B cell (primary cell): ENCODE measurements at regions not wholly inside any gene's neighbourhood (a gene's known extent, or its start where the extent isn't known, plus 50 kb on each side); places are given as distances from the start of the nearest gene placed in this dataset.
"Not testable (repeated sequence)": the region's sequence is repeated elsewhere in the genome, so short reads cannot be mapped to it uniquely, and the experiment has no call there.

Source experiments
- ATAC-seq: fragments of 200-7000 bp; cut with Tn5 transposase; one replicate; pipeline ENCODE4 v1.10.0; 2021; ENCODE audit warnings: low read depth, mild to moderate bottlenecking, moderate number of reproducible peaks, moderate library complexity
- CTCF ChIA-PET: fragments of 350-600 bp; sonication (Branson Sonifier 250); formaldehyde crosslinking; loops from one replicate; lab custom pipeline; 2021; ENCODE audit warnings: antibody characterized with exemption, inconsistent platforms; lab: Charles Lee
- POLR2A ChIA-PET: fragments of 350-600 bp; sonication (Branson Sonifier 250); formaldehyde crosslinking; loops from one replicate; lab custom pipeline; 2021; ENCODE audit warnings: antibody characterized with exemption; lab: Charles Lee
- DNase-seq: peaks from one replicate; pipeline ENCODE4 v3.0.0; 2013
- H2AFZ ChIP-seq: 2 replicates; pipeline ENCODE4 v1.6.1; 2012; ENCODE audit warnings: mild to moderate bottlenecking, low read depth, low read length; ENCODE audit not compliant: insufficient read depth, poor library complexity, severe bottlenecking
- H3K27ac ChIP-seq, 2 donors: 1 replicate in 1 of 2; 2 replicates in 1 of 2; pipeline ENCODE4 v1.5.1; 2012 to 2013; ENCODE audit warnings: low read length in 2 of 2, mild to moderate bottlenecking in 2 of 2, moderate library complexity in 1 of 2
- H3K27me3 ChIP-seq, 4 experiments: fragments of 200-600 bp in 1 of 4; sonication (generic) in 1 of 4; replicated peaks in 1 of 4; 1 replicate in 2 of 4; 2 replicates in 2 of 4; pipeline versions ENCODE4 v1.6.1 to v1.7.0; 2013 to 2016; ENCODE audit warnings: low read length in 3 of 4, mild to moderate bottlenecking in 2 of 4, mixed read lengths in 1 of 4, moderate library complexity in 1 of 4; ENCODE audit not compliant: insufficient read depth in 4 of 4, control insufficient read depth in 3 of 4; ENCODE audit errors: control extremely low read depth in 1 of 4
- H3K36me3 ChIP-seq, 2 experiments: replicated peaks in 1 of 2; 1 replicate in 1 of 2; 2 replicates in 1 of 2; pipeline versions ENCODE4 v1.6.1 to v1.7.1; 2013; ENCODE audit warnings: low read length in 1 of 2; ENCODE audit not compliant: insufficient read depth in 2 of 2, control insufficient read depth in 1 of 2; ENCODE audit errors: control extremely low read depth in 1 of 2, extremely low read depth in 1 of 2
- H3K4me1 ChIP-seq, 2 donors: fragments of 200-600 bp in 1 of 2; sonication (generic) in 1 of 2; 1 replicate in 1 of 2; 2 replicates in 1 of 2; pipeline versions ENCODE4 v1.5.1 to v1.6.1; 2013 to 2017; ENCODE audit warnings: low read length in 2 of 2; ENCODE audit not compliant: control insufficient read depth in 2 of 2, insufficient read depth in 2 of 2
- H3K4me2 ChIP-seq: replicated peaks from 2 replicates; pipeline ENCODE3; 2012; ENCODE audit warnings: mild to moderate bottlenecking, low read depth, low read length; ENCODE audit not compliant: poor library complexity, severe bottlenecking
- H3K4me3 ChIP-seq, 5 experiments: fragments of 200-600 bp in 1 of 5; sonication (generic) in 1 of 5; 1 replicate in 3 of 5; 2 replicates in 2 of 5; pipeline versions ENCODE4 v1.5.1 to v1.7.0; 2011 to 2016; ENCODE audit warnings: low read length in 4 of 5, mild to moderate bottlenecking in 4 of 5, low read depth in 2 of 5, control low read depth in 1 of 5, moderate library complexity in 1 of 5; ENCODE audit not compliant: insufficient read depth in 1 of 5; ENCODE audit errors: control extremely low read depth in 1 of 5, extremely low read depth in 1 of 5
- H3K79me2 ChIP-seq: fragments of 200-600 bp; sonication (generic); one replicate; pipeline ENCODE4 v1.6.0; 2016; ENCODE audit warnings: low read length; ENCODE audit not compliant: control insufficient read depth, insufficient read depth
- H3K9ac ChIP-seq: fragments of 200-600 bp; sonication (generic); 2 replicates; pipeline ENCODE4 v1.6.1; 2017; ENCODE audit warnings: mild to moderate bottlenecking, low read length, moderate library complexity
- H3K9me3 ChIP-seq, 3 donors: one replicate each; pipeline versions ENCODE4 v1.6.1 to v1.7.1; 2013; ENCODE audit warnings: low read length in 2 of 3; ENCODE audit not compliant: control insufficient read depth in 2 of 3, insufficient read depth in 1 of 3; ENCODE audit errors: control extremely low read depth in 1 of 3
- H4K20me1 ChIP-seq: 2 replicates; pipeline ENCODE4 v1.6.0; 2012; ENCODE audit warnings: mild to moderate bottlenecking, low read length; ENCODE audit not compliant: insufficient read depth, control insufficient read depth, poor library complexity, severe bottlenecking
- H3K27ac Mint-ChIP-seq: one replicate; pipeline ENCODE4 v1.8.0; 2021; ENCODE audit warnings: mixed read lengths
- H3K27me3 Mint-ChIP-seq: one replicate; pipeline ENCODE4 v1.8.0; 2021; ENCODE audit warnings: mixed read lengths
- H3K4me1 Mint-ChIP-seq: one replicate; pipeline ENCODE4 v1.8.0; 2021; ENCODE audit warnings: mixed read lengths
- H3K4me3 Mint-ChIP-seq: one replicate; pipeline ENCODE4 v1.8.0; 2021; ENCODE audit warnings: mixed read lengths
- H3K9me3 Mint-ChIP-seq: one replicate; pipeline ENCODE4 v1.8.0; 2022; ENCODE audit warnings: mixed read lengths; ENCODE audit not compliant: insufficient read depth
- CTCF ChIP-seq: fragments of 200-600 bp; IDR thresholded peaks from one replicate; pipeline ENCODE4 v1.8.0; 2022; ENCODE audit warnings: antibody characterized with exemption, mild to moderate bottlenecking
- EZH2 ChIP-seq: IDR thresholded peaks from 2 replicates; pipeline ENCODE4 v1.6.1; 2012; ENCODE audit warnings: borderline replicate concordance, low read depth, mild to moderate bottlenecking, moderate library complexity, low read length; ENCODE audit not compliant: insufficient read depth, poor library complexity, severe bottlenecking
- WGBS: methylation state at CpG from one replicate; pipeline ENCODE4 v1.1.5; 2013; ENCODE audit warnings: missing lambda C conversion rate; ENCODE audit not compliant: insufficient coverage; 5-methylcytosine and 5-hydroxymethylcytosine counted together
- intact Hi-C: fragments of 100-400 bp; cut with micrococcal nuclease; formaldehyde crosslinking; loops from one replicate; pipeline ENCODE4 v1.10.0; 2022

- Histone ChIP-seq H3K4me3 (no peak overlapping the region), H2AFZ (no peak overlapping the region), H3K27me3 (no peaks in the 10 kb centered on the region), H3K36me3 (no peaks in the 10 kb centered on the region), H3K4me2 (no peak overlapping the region), H3K4me1 (no peaks in the 10 kb centered on the region), H4K20me1 (no peaks in the 10 kb centered on the region), H3K79me2 (no peaks in the 10 kb centered on the region), H3K27ac (no peak overlapping the region), H3K9ac (no peak overlapping the region), H3K9me3 (no peaks in the 10 kb centered on the region)
- H3K27ac Mint-ChIP-seq = no peak overlapping the region
- TF ChIP-seq EZH2 (no peak), CTCF (no peak)
- ATAC-seq (no peak), DNase-seq (no peak)
- no peak overlapping the region for H3K4me3 Mint-ChIP-seq
- CTCF ChIA-PET = no interaction called here
- no peaks in the 10 kb centered on the region for H3K9me3 Mint-ChIP-seq
- no CpG with 5 or more reads among the region's 4 CpGs for WGBS
- no peaks in the 10 kb centered on the region for H3K4me1 Mint-ChIP-seq
- POLR2A ChIA-PET = no interaction called here
- peaks cover 6% of the 10 kb centered on the region for H3K27me3 Mint-ChIP-seq
- intact Hi-C loops = no loop called here
Observed at GRCh38 chr1:224548676-224549075, 67.4 kb upstream of the CNIH3 start.

- H3K27ac Mint-ChIP-seq, intact Hi-C loops, H3K27ac ChIP-seq, H3K79me2 ChIP-seq, H4K20me1 ChIP-seq, H3K36me3 ChIP-seq, ATAC-seq, H3K27me3 ChIP-seq, POLR2A ChIA-PET, H3K4me3 Mint-ChIP-seq, H3K9me3 Mint-ChIP-seq, H3K27me3 Mint-ChIP-seq, DNase-seq, H2AFZ ChIP-seq, H3K4me2 ChIP-seq, H3K4me1 ChIP-seq, H3K4me3 ChIP-seq, CTCF ChIA-PET, H3K4me1 Mint-ChIP-seq, H3K9me3 ChIP-seq, H3K9ac ChIP-seq: not testable (repeated sequence)
- WGBS = no CpG with 5 or more reads among the region's 4 CpGs
Observed at GRCh38 chr1:224551189-224551588, 64.9 kb upstream of the CNIH3 start.
